OCI-M1 (cell line): ENCODE measurements at regions not wholly inside any gene's neighbourhood (a gene's known extent, or its start where the extent isn't known, plus 50 kb on each side); places are given as distances from the start of the nearest gene placed in this dataset.

Experiments used
- DNase-seq: peaks from one replicate; lab custom pipeline; 2025; lab: John Stamatoyannopoulos, UW

DNA sequence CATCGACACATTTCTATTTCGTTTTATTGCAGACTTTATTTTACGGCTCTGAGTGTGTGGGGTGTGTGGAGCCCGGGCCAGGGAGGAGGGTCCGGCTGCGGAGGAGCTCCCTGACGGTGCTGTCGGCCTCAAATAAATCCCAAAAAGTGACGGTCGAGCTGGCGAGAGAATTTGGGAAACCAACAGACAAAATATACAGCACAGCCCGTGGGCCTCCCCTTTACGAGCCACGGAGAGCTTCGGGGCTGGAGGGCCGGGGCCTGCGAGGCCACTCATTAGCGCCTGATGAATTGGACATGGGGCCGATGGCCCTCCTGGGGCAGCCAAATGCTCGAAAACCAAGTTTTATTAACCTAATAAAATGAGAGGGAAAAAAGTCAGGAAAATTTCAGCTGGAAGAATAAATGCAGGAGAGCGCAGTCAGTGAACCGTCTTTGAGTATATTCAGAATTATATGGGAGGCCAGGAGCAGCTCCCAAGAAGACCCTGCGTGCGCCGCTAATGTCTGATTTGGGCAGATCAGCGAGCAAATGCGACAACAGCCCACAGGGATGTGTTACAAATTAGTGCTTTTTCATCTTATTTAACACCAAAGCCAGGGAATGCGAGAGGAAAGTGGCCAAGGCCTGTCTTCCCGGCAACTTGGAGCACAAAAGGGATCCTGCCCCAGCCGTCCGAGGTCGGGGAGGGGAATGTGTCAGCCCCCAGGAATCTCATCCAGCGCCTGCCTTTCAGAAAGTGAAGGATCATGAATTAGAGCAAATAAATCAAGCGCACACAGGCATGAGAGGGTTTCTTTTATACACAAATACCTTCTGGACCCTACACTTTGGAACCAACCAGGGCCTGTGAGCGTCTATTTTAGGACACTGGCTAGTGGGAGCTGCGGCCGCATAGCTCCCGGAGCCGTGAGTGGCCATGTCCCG lies 249.1 kb downstream of the C16orf95 start:
- no peak for DNase-seq

DNA sequence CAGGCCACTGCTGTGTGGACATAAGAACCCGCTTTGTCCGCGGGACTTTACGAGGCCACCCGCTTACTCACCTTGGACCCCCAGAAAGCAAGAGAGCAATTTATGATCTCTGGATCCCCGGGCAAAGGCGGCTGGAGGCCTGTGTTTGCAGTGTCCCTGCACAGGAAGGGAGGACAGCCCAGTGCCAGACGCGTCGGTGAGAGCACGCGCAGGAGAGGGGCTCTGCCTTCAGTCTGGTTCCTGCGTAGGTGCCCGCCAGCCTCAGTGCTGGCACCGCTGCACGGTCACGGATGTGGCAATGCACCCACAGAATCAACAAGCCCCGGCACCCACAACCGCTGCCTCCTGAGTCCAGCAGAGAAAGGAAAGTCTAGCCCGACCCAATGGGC lies 248.4 kb downstream of the C16orf95 start:
- DNase-seq = no peak

DNA sequence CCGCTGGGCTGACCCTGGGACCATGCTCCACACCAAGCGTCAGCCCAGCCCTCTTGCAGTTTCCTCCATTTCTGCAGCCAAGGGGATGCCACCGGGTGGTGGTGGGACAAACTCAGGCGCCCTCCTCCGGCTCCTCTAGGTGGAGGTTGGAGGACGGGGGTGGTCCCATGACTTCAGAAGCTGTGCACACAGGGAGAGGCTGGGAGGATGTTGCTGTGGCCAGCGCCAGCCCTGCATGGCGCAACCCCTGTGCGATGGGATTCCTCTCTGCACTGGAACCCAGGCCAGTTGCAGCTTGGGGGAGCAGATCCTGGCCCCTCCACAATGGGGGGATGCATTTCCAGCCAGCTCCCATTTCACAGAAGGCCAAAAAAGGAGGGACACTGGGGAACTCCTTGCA lies 246.5 kb downstream of the C16orf95 start:
- DNase-seq = no peak

DNA sequence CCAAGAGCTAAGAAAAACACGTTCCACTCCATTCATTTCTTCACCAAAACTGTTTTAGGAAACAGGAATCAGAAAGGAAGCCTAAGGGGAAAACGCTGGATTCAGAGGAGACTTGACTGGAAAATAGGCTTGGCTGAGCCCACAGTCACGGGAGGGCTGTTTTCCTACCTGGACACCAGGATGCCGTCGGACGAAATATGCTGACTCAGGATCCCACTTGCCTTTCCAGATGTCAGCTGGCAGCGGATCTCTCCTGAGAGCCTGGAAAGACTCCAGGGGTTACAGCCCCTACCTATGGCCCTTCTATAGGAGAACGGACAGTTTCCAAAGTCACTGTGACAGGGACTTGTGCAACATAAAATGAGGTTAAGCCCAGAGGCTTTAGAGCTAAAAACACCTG lies 245.1 kb downstream of the C16orf95 start:
- no peak for DNase-seq

DNA sequence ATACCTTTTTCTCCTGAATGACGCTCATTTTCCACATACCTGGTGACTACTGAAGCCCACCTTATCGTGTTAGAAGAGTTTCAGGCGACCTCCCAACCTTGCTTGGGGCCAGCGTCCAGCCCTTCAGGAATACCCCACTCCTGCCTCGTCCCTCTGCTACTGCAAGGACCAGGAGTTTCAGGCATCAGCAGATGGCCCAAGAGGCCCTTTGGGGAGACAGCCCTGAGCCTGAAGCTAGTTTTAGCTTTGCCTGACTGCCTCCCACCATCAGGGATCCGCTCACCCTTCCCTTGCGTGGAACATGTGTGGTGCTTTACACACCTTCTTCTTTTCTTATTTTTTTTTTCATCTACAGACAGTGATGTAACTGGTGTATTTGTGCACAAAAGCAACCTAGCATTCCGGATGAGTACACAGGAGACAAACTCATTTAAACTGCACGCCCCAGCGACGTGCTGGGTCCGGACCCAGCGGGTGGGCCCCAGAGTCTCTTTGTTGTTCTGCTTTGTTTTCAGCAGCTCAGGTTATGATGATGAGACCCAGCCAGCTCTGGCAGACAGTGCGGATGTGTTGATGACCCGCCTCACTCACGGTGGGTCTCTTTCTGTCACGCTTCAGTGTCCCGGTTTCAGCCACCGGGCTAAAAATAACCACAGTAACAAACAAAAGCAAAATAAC lies 242.4 kb downstream of the C16orf95 start:
- DNase-seq = no peak

DNA sequence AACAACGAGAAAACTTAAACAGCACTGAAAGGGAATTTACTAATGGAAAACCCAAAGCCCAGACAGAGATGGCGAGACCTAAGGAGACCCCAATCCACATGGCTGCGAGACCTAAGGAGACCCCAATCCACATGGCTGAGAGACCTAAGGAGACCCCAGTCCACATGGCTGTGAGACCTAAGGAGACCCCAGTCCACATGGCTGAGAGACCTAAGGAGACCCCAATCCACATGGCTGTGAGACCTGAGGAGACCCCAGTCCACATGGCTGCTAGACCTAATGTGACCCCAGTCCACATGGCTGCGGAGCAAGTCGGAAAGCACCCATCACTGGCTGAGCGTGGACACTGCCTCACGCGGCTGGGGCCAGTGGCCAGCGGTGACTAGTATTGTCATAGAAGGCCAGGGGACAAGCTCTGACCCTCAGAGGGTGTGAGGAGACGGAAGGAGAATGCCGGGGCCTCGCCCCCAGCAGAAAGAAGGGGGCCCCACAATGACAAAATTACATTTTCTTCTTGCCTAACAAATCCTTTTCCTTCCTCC lies 241.8 kb downstream of the C16orf95 start:
- DNase-seq = no peak

DNA sequence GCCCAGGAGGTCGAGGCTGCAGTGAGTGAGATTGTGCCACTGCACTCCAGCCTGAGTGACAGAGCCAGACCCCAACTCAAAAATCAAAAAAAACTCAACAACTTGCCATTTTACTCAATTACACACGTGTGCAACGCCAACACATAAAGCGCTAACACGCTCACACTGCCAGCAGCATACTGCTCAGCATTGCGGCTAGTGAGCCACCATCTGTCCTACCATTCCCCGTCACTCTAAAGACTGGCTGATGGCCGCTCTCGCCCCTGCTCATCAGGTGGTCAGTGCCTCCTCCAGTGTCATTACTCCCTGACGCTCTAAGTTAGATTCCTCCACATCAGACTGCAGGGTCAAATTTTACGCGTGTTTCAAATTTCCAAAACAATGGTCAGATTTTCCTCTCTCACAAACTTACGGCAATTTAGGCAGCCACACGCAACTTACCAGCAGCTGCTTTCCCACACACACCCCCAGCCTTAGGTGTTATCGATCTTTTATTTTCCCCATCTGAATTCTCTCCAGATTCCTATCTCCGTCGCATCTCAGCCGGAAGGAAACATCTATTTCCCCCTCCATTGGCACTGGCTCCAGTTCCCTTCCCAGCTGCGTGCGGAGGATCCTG lies 240.8 kb downstream of the C16orf95 start:
- DNase-seq = no peak

DNA sequence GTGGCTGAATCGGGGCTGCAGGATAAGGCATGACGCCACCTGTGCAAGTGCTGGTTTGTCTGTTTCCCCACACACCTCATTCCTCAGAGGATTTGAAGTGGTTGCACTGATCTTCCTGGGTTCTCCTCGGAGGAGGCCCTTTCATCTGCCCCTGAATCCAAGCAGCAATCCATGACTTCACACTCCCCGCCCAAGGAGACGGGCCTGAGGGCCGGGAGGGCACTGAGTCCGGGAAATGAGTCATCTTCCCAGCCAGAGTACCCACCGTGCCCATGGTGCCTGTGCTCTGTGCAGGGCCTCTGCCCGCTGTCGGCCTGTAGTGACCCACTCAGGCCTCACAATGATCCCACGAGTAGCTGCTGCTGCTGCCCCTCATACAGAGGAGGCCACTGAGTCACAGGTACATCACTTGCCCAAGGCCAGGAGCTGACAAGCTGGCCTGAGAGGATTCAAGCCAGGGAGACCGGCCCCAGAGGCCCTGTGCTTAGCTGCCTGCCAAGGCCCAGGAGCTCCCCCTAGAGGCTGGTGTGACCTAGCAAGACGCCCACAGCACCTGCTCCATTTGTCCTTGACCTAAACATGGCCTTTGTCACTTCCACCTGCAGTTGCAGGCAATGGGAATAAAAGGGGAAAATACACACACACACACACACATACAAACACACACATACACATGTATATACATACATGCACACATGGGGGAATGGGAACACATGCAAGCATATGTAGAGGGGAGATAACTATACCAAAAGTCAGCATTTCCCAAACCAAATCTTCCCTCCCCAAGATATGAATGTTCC lies 240.0 kb downstream of the C16orf95 start:
- peak; percentile 67 for DNase-seq

DNA sequence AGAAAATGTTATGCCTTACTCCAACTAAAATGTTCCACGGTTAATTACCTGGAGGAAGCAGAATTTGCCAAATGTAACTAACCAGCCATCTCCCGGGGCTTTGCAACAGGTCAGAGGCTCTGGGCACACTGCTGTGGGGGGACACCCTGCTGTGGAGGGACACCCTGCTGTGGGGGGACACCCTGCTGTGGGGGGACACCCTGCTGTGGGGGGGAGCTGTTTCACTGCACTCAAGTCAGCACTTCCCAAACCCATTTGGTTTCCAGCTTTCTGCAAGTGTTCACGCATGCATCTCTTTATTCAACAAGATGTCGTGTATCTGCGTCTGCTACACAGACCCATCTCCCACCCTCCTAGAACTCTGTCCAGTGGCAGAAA lies 239.5 kb downstream of the C16orf95 start:
- DNase-seq = no peak

DNA sequence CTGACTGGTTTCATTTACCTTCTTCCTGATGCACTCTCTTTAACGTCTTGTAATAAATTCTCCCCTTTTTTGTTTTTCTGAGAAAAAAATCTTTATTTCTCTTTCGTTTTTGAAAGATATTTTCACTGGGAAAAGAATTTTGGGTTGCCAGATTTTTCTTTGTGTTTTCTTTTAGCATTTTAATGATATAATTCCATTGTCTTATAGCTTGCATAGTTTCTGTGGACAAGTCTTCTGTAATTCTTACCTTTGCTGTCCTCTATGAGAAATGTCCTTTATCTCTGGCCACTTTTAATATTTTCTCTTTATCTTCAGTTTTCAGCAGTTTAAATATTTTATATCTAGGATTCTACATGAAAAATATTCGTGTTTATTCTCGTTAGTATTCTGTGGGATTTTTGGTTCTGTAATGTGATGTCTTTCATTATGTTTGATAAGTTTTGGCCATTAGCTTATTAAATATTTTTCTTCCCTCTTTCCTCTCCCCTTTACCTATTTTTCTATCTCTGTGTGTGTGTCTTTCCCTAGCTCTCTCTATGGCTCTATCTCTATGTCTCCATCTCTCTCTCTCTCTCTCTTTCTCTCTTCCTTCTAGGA lies 236.5 kb downstream of the C16orf95 start:
- DNase-seq = peak; percentile 36

DNA sequence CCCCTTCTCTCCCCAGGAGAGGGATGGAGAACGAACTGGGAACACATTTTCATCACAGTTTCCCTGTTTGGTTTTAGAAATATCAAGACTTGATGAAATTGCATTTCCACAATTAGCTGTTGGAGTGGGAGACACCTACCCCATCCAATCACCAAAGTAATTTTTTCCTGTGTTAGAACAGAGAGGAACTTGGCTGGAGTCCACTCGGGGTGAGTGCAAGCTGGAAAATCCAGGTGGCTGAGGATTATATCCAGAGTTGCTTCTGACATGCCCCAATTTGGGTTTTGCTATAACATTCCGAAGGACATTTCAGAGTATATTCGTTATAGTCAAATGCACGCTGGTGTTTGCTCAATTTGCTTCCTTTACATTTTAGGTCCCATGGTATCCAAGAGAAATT lies 231.8 kb downstream of the C16orf95 start:
- DNase-seq = no peak

DNA sequence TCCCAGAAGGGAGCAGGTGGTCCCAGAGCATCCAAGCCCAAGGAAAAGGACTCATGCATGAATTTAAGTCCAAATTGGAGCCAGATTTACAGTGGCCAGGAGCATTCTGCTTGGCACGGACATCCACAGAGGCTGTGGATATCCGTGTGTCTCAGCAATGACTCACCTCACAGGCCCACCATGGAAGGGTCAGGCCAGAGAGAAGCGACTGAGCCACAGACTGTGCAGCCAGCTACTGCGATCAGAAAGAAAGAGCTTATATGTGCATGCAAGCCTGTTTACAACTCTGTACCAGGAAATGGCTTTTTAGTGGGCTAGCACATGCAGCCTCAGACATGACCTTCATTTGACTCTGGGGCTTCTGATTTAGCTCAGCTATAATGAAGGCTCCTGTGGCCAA lies 231.0 kb downstream of the C16orf95 start:
- DNase-seq = no peak

DNA sequence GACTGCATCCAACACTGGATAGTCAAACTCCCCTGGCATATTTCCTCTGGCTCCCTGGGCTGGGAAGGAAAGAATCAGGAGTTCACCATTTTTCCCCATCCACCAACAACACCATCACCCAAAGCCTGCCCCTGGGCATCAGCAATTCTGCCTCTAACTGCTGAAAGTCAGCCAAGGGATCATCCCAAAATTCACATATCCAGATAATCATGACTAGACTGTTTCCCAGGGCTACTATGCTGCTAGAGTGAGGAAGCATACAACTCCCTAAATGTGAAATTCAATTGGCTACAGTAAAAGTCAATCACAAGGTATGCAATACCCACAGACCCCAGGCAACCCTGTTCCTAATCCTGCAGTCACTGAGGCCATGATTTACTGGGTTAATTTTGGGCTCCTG lies 230.6 kb downstream of the C16orf95 start:
- no peak for DNase-seq

DNA sequence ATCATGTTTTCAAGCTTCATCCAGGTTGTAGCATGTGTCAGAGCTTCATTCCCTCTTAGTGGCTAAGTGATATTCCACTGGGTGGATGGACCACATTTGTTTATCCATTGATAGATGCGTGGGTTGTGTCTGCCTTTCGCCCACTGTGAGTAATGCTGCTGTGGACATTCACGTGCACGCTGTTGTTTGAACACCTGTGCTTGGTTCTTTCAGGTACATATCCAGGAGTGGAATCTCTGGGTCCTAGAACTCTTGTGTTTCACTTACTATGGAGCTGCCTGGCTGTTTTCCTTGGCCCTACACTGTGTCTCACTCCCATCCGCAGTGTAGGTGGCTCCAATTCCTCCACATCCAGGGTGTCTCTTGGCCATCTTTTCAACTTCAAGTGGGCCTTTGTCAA lies 224.2 kb downstream of the C16orf95 start:
- no peak for DNase-seq

DNA sequence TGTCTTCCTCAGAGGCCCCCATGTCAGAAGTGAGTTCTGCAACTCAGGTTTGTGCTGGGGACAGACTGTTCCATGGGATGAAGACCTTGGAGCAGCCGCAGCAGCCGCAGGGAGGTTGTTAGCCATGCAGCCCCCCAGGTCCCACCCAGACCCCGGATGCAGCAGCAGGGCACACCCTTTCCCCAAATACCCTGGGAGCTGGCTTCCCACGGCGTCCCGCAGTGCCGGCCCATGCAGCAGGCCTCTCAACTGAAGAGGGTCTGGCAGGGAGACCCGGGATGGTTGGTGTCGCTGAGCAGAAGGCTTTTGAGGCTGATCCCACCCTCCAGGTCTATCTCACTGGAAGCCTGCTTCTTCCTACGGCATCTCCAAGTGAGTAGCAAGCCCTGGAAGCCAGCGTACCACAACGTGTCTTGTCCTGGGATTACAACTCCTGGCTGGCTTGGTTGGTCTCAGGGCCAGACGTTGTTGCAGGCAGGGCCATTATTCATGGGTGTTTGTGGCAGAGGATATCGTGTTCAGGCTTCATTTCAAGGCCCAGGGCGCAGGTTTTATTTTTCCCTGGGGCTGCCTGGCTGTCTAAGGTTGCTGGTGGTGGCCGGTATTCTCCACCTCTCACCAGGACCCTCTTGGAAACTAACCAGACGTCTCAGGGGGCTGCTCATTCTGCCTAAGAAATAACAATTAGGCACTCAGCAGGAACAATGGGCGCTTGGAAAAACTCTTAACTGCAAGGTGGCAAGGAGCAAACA lies 223.2 kb downstream of the C16orf95 start:
- no peak for DNase-seq

DNA sequence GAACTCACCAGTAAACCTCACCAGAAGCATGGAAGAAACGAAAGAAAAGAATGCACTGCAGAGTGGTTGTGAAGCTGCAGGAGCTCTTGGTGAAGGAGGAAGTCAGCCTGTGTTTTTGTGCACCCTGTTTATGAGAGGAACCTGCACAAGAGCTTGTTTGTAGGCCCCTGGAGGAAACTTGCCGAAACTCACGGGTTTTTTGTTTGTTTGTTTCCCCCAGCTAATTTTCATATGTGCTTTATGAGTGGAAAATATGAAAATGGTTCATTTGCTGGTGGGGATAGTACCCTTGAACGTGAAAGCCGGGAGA lies 222.7 kb downstream of the C16orf95 start:
- no peak for DNase-seq

DNA sequence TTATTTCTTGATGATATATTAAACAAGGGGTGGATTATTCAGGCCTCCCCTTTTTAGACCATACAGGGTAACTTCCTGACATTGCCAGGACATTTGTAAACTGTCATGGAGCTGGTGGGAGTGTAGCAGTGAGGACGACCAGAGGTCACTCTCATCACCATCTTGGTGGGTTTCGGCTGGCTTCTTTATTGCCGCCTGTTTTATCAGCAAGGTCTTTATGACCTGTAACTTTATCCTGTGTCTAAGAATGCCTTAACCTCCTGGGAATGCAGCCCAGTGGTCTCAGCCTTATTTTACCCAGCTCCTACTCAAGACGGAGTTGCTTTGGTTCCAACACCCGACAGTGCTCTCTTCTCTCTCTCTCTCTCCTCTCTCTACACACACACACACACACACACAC lies 221.9 kb downstream of the C16orf95 start:
- no peak for DNase-seq

DNA sequence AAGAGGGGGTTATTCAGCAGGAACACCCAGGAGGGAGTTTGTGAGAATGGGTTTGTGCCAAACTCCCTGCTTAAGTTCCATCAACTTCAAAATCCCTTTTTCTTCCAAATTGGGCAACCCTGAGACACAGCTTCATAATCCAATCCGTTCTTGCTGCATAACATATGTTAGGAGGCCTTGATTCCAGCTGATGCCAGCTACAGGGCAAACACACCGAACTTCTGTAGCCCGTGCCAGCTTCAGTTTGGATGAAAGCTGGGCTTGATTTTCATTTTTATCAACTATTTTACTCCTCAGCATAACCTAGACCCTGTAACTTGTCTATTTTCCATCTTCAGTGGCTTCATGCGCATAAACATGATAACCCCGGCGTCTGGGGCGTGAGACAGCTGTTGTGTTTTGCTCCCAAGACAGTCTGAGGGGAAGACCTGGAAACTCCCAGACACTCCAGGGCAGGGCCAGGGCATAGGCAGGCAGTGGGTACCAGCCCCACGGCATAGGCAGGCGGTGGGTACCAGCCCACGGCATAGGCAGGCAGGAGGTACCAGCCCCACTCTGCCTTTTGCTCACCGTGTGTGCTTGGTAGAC lies 220.4 kb downstream of the C16orf95 start:
- no peak for DNase-seq

DNA sequence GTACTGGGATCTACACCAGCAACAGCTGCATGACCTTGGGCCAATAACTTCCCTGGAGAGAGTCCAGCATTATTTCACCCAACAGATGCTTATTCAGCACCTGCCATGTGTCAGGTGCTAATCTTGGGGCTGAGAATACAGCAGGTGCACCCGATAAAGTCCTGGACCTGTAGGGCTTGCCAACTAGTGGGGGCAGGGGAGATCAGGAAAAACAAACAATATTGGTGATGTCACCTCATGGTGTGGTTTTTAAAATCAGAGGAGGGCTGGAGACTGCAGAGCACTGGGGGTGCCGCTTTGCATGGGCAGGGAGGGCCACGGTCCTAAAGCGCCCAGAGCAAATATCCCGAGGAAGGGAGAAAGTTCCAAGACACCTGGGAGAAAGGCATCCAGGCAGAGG lies 218.8 kb downstream of the C16orf95 start:
- no peak for DNase-seq

DNA sequence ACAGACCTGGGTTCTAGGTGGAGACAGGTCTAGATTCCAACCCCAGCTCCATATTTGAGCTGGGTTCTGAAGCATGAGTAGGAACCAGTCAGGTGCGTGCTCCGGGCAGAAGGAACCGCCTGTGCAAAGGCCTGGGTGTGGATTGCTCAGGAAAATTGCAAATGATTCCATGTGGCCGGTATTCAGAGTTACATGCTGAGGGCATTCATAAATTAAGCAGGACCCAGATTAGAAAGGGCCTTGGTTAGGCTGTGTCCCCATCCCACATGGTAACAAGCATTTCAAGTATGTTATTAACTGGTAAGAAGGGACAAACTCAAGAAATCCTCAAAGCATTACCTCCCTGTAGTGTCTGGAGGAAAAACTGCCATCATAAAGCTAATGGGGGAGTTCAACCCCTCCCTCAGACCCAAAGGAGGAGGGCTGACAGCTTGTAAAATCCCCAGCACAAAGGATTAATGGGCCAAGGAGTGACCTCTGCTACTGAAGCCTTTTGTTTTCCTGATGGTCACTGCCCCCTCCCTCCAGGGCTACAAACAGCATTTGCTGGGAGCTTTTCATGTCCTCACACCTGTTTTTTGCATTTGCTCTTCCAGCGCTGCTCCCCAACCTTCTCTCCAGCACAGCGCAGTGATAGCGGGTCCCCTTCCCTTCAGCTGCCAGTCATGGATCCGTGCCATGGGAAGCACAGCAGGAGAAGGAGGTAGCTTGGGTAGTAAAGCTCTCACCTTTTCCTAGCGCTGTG lies 218.0 kb downstream of the C16orf95 start:
- DNase-seq = no peak
